Neuronal stem cell (in vitro differentiated cells): ENCODE measurements at regions not wholly inside any gene's neighbourhood (a gene's known extent, or its start where the extent isn't known, plus 50 kb on each side); places are given as distances from the start of the nearest gene placed in this dataset.
"Not testable (repeated sequence)": the region's sequence is repeated elsewhere in the genome, so short reads cannot be mapped to it uniquely, and the experiment has no call there.

Experiments
- DNase-seq: peaks from one replicate; pipeline ENCODE4 v3.0.0-alpha.2; 2013; ENCODE audit warnings: low spot score
- H2AFZ ChIP-seq: one replicate; pipeline ENCODE4 v1.6.1; 2013; ENCODE audit warnings: mild to moderate bottlenecking, low read length, inconsistent platforms
- H2AK5ac ChIP-seq: 2 replicates; pipeline ENCODE4 v1.6.1; 2013; ENCODE audit warnings: low read depth, mild to moderate bottlenecking, inconsistent platforms, low read length, moderate library complexity, mixed read lengths
- H2BK120ac ChIP-seq: 2 replicates; pipeline ENCODE4 v1.6.1; 2013; ENCODE audit warnings: low read depth, mild to moderate bottlenecking, inconsistent platforms, low read length, moderate library complexity, mixed read lengths
- H2BK12ac ChIP-seq: one replicate; pipeline ENCODE4 v1.6.1; 2013; ENCODE audit warnings: low read length, inconsistent platforms
- H2BK15ac ChIP-seq: 2 replicates; pipeline ENCODE4 v1.6.1; 2013; ENCODE audit warnings: mild to moderate bottlenecking, low read length, inconsistent platforms, mixed read lengths
- H2BK5ac ChIP-seq: one replicate; pipeline ENCODE4 v1.6.1; 2013; ENCODE audit warnings: inconsistent platforms, mild to moderate bottlenecking, low read length, moderate library complexity
- H3K14ac ChIP-seq: one replicate; pipeline ENCODE4 v1.6.1; 2013; ENCODE audit warnings: low read length, inconsistent platforms
- H3K18ac ChIP-seq: 2 replicates; pipeline ENCODE4 v1.6.1; 2013; ENCODE audit warnings: low read length, inconsistent platforms
- H3K23ac ChIP-seq: 2 replicates; pipeline ENCODE4 v1.6.1; 2013; ENCODE audit warnings: low read depth, mild to moderate bottlenecking, mixed read lengths, low read length, inconsistent platforms; ENCODE audit not compliant: poor library complexity
- H3K27ac ChIP-seq: replicated peaks from 3 replicates; pipeline ENCODE4 v1.5.1; 2013; ENCODE audit warnings: low read length, inconsistent platforms
- H3K27me3 ChIP-seq, 3 experiments: 2 replicates each; pipeline ENCODE4 v1.6.1; 2013; ENCODE audit warnings: low read length in 3 of 3, mild to moderate bottlenecking in 2 of 3, inconsistent platforms in 1 of 3, low read depth in 1 of 3, mixed read lengths in 1 of 3, moderate library complexity in 1 of 3; ENCODE audit not compliant: control insufficient read depth in 3 of 3, insufficient read depth in 3 of 3
- H3K36me3 ChIP-seq, 2 donors: replicated peaks in 1 of 2; 2 replicates each; pipeline ENCODE4 v1.6.1; 2013; ENCODE audit warnings: low read length in 2 of 2; ENCODE audit not compliant: control insufficient read depth in 2 of 2, insufficient read depth in 2 of 2
- H3K4ac ChIP-seq: 2 replicates; pipeline ENCODE4 v1.6.1; 2013; ENCODE audit warnings: inconsistent platforms, mild to moderate bottlenecking, low read length, moderate library complexity
- H3K4me1 ChIP-seq, 2 donors: 1 replicate in 1 of 2; 2 replicates in 1 of 2; pipeline ENCODE4 v1.6.1; 2013; ENCODE audit warnings: low read length in 2 of 2, low read depth in 1 of 2; ENCODE audit not compliant: control insufficient read depth in 2 of 2, insufficient read depth in 1 of 2
- H3K4me2 ChIP-seq: one replicate; pipeline ENCODE4 v1.6.1; 2013; ENCODE audit warnings: mild to moderate bottlenecking, low read length, inconsistent platforms; ENCODE audit not compliant: insufficient read depth, poor library complexity, severe bottlenecking
- H3K4me3 ChIP-seq, 2 donors: 2 replicates each; pipeline ENCODE4 v1.5.1; 2013; ENCODE audit warnings: low read length in 2 of 2, mild to moderate bottlenecking in 2 of 2, inconsistent platforms in 1 of 2, moderate library complexity in 1 of 2
- H3K79me1 ChIP-seq: one replicate; pipeline ENCODE4 v1.6.1; 2013; ENCODE audit warnings: low read depth, mild to moderate bottlenecking, inconsistent platforms, low read length, moderate library complexity
- H3K9ac ChIP-seq: one replicate; pipeline ENCODE4 v1.6.1; 2013; ENCODE audit warnings: mild to moderate bottlenecking, low read depth, low read length, inconsistent platforms; ENCODE audit not compliant: poor library complexity
- H3K9me3 ChIP-seq, 2 donors: replicated peaks in 1 of 2; 2 replicates each; pipeline versions ENCODE3 to v1.6.1; 2013; ENCODE audit warnings: low read length in 2 of 2, mild to moderate bottlenecking in 2 of 2, inconsistent platforms in 1 of 2, low read depth in 1 of 2, mixed read lengths in 1 of 2, moderate library complexity in 1 of 2; ENCODE audit not compliant: control insufficient read depth in 2 of 2, insufficient read depth in 1 of 2
- H4K8ac ChIP-seq: one replicate; pipeline ENCODE4 v1.6.1; 2013; ENCODE audit warnings: low read depth, mild to moderate bottlenecking, inconsistent platforms, low read length, moderate library complexity
- H4K91ac ChIP-seq: one replicate; pipeline ENCODE4 v1.6.1; 2013; ENCODE audit warnings: low read length, low read depth, mild to moderate bottlenecking, inconsistent platforms; ENCODE audit not compliant: poor library complexity
- WGBS, 2 donors: extraction: QIAGEN DNeasy Blood & Tissue Kit; methylation state at CpG; one replicate each; pipeline ENCODE4 v1.1.7; 2013; ENCODE audit warnings: missing lambda C conversion rate in 2 of 2, mixed read lengths in 1 of 2; ENCODE audit not compliant: insufficient read length in 2 of 2, insufficient replicate concordance in 1 of 2; ENCODE audit errors: extremely low coverage in 2 of 2; 5-methylcytosine and 5-hydroxymethylcytosine counted together

- H3K36me3 ChIP-seq: no peaks in the 10 kb centered on the region
- no peak overlapping the region for H4K91ac ChIP-seq
- no peak overlapping the region for H2AK5ac ChIP-seq
- no peak for DNase-seq
- no peaks in the 10 kb centered on the region for H3K79me1 ChIP-seq
- H3K9ac ChIP-seq: no peak overlapping the region
- no peak overlapping the region for H2BK12ac ChIP-seq
- H3K18ac ChIP-seq: no peak overlapping the region
- no peaks in the 10 kb centered on the region for H3K9me3 ChIP-seq
- no peak overlapping the region for H3K14ac ChIP-seq
- no peak overlapping the region for H3K4ac ChIP-seq
- no peak overlapping the region for H2BK120ac ChIP-seq
- H3K23ac ChIP-seq: no peak overlapping the region
- H3K27me3 ChIP-seq: no peaks in the 10 kb centered on the region
- H4K8ac ChIP-seq: no peak overlapping the region
- no peak overlapping the region for H2BK15ac ChIP-seq
- no peak overlapping the region for H2AFZ ChIP-seq
- H2BK5ac ChIP-seq: no peak overlapping the region
- H3K4me3 ChIP-seq: no peak overlapping the region
- no peak overlapping the region for H3K4me2 ChIP-seq
- H3K4me1 ChIP-seq: no peaks in the 10 kb centered on the region
- H3K27ac ChIP-seq: no peak overlapping the region
- no CpG with 5 or more reads among the region's 5 CpGs for WGBS, 2 donors
Observed at GRCh38 chr1:90821152-90821787, 104.2 kb upstream of the BARHL2 start.

GRCh38 chr1:90820745-90821144 lies 103.6 kb upstream of the BARHL2 start:
- WGBS, 2 donors: no CpG with 5 or more reads among the region's 2 CpGs

GRCh38 chr1:90817399-90817798 lies 100.3 kb upstream of the BARHL2 start:
- Histone ChIP-seq H4K8ac (no peak overlapping the region), H4K91ac (no peak overlapping the region), H3K4ac (no peak overlapping the region), H2AFZ (no peak overlapping the region), H3K36me3 (no peaks in the 10 kb centered on the region), H3K14ac (no peak overlapping the region), H2BK5ac (no peak overlapping the region), H3K4me2 (no peak overlapping the region), H3K27ac (no peak overlapping the region), H3K9me3 (no peaks in the 10 kb centered on the region), H3K4me3 (no peak overlapping the region), H2BK120ac (no peak overlapping the region), H3K79me1 (no peaks in the 10 kb centered on the region), H2BK12ac (no peak overlapping the region), H3K9ac (no peak overlapping the region), H2BK15ac (no peak overlapping the region), H3K18ac (no peak overlapping the region), H3K4me1 (no peaks in the 10 kb centered on the region), H2AK5ac (no peak overlapping the region), H3K23ac (no peak overlapping the region), H3K27me3 (no peaks in the 10 kb centered on the region)
- DNase-seq: no peak
- no CpG with 5 or more reads among the region's 3 CpGs for WGBS, 2 donors

More at GRCh38 chr1:90820745-90821144, 103.6 kb upstream of the BARHL2 start:
- H4K91ac ChIP-seq: no peak overlapping the region
- H3K4me3 ChIP-seq: no peak overlapping the region
- H3K4ac ChIP-seq: no peak overlapping the region
- no peaks in the 10 kb centered on the region for H3K79me1 ChIP-seq
- H3K9ac ChIP-seq: no peak overlapping the region
- H2BK120ac ChIP-seq: no peak overlapping the region
- no peak overlapping the region for H2AFZ ChIP-seq
- H3K14ac ChIP-seq: no peak overlapping the region
- no peak overlapping the region for H2AK5ac ChIP-seq
- no peaks in the 10 kb centered on the region for H3K36me3 ChIP-seq
- H2BK5ac ChIP-seq: no peak overlapping the region
- H3K4me2 ChIP-seq: no peak overlapping the region
- H3K27ac ChIP-seq: no peak overlapping the region
- no peak overlapping the region for H2BK15ac ChIP-seq
- no peak for DNase-seq
- H3K18ac ChIP-seq: no peak overlapping the region
- no peaks in the 10 kb centered on the region for H3K4me1 ChIP-seq
- H3K27me3 ChIP-seq: no peaks in the 10 kb centered on the region
- no peak overlapping the region for H4K8ac ChIP-seq
- H3K23ac ChIP-seq: no peak overlapping the region
- no peak overlapping the region for H2BK12ac ChIP-seq
- no peaks in the 10 kb centered on the region for H3K9me3 ChIP-seq

- H3K4me1 ChIP-seq, H2AFZ ChIP-seq, H4K91ac ChIP-seq, H2BK120ac ChIP-seq, H3K9me3 ChIP-seq, H2BK15ac ChIP-seq, H3K27ac ChIP-seq, H4K8ac ChIP-seq, H3K36me3 ChIP-seq, H2BK5ac ChIP-seq, H3K14ac ChIP-seq, H3K23ac ChIP-seq, H3K18ac ChIP-seq, H3K4me3 ChIP-seq, H2AK5ac ChIP-seq, H3K27me3 ChIP-seq, DNase-seq, H2BK12ac ChIP-seq, H3K9ac ChIP-seq, H3K79me1 ChIP-seq, H3K4me2 ChIP-seq, H3K4ac ChIP-seq: not testable (repeated sequence)
- WGBS, 2 donors: no CpG with 5 or more reads among the region's 6 CpGs
Observed at GRCh38 chr1:90812237-90812636, 95.1 kb upstream of the BARHL2 start.
